ENCODE measurements at regions not wholly inside any gene's neighbourhood (a gene's known extent, or its start where the extent isn't known, plus 50 kb on each side); places are given as distances from the start of the nearest gene placed in this dataset.

DNA sequence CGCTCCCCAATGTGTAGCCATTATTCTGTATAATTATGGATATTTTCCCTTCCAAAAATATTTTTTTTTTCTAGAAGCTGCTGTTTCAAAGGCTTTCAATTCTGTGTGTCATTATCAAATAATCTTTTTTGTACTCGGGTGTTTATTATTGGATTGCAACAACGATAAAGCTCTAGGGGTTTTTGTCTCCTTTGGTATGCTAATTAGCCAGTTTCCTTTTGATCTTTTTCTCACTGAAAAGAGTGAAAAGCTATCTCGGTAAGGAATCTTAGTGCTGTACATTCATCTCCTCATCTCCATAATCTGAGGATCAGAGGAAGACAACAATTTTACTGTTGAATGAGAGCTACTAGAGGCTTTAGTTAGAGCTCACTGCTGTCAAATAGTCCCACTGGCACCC, 136.6 kb downstream of the OLFM4 start:
- TF ChIP-seq, protein P1, sequence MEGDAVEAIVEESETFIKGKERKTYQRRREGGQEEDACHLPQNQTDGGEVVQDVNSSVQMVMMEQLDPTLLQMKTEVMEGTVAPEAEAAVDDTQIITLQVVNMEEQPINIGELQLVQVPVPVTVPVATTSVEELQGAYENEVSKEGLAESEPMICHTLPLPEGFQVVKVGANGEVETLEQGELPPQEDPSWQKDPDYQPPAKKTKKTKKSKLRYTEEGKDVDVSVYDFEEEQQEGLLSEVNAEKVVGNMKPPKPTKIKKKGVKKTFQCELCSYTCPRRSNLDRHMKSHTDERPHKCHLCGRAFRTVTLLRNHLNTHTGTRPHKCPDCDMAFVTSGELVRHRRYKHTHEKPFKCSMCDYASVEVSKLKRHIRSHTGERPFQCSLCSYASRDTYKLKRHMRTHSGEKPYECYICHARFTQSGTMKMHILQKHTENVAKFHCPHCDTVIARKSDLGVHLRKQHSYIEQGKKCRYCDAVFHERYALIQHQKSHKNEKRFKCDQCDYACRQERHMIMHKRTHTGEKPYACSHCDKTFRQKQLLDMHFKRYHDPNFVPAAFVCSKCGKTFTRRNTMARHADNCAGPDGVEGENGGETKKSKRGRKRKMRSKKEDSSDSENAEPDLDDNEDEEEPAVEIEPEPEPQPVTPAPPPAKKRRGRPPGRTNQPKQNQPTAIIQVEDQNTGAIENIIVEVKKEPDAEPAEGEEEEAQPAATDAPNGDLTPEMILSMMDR (IDR thresholded peaks at IDR 0.05; ENCODE audit: borderline replicate concordance, extremely low read depth, low read length, poor library complexity, severe bottlenecking): no peak
- no peak for TF ChIP-seq EZH2 (IDR thresholded peaks at IDR 0.05; ENCODE audit: borderline replicate concordance, low read depth, low read length, severe bottlenecking)
